DND-41 (cell line): ENCODE measurements at regions not wholly inside any gene's neighbourhood (a gene's known extent, or its start where the extent isn't known, plus 50 kb on each side); places are given as distances from the start of the nearest gene placed in this dataset.

ENCODE experiments used
- ATAC-seq: fragments of 200-7000 bp; cut with Tn5 transposase; 3 replicates; pipeline ENCODE4 v1.9.1; 2021; ENCODE audit warnings: low read depth; ENCODE audit not compliant: insufficient read depth
- DNase-seq: peaks from one replicate; pipeline ENCODE4 v3.0.0-alpha.2; 2020
- H2AFZ ChIP-seq: 2 replicates; pipeline ENCODE4 v1.6.0; 2012; ENCODE audit warnings: low read depth, low read length
- H3K27ac ChIP-seq: 2 replicates; pipeline ENCODE4 v1.5.1; 2012; ENCODE audit warnings: low read length, inconsistent platforms
- H3K27me3 ChIP-seq: fragments of 200-600 bp; sonication (generic); 2 replicates; pipeline ENCODE4 v1.6.0; 2012; ENCODE audit warnings: low read length, mild to moderate bottlenecking, inconsistent platforms; ENCODE audit not compliant: insufficient read depth, poor library complexity
- H3K36me3 ChIP-seq: 2 replicates; pipeline ENCODE4 v1.5.1; 2012; ENCODE audit warnings: low read length, inconsistent platforms; ENCODE audit not compliant: insufficient read depth
- H3K4me1 ChIP-seq: 2 replicates; pipeline ENCODE4 v1.5.1; 2012; ENCODE audit warnings: mild to moderate bottlenecking, low read length; ENCODE audit not compliant: insufficient read depth
- H3K4me2 ChIP-seq: 2 replicates; pipeline ENCODE4 v1.6.0; 2012; ENCODE audit warnings: mild to moderate bottlenecking, moderate library complexity, low read length, inconsistent platforms; ENCODE audit not compliant: insufficient read depth
- H3K4me3 ChIP-seq, 2 experiments: fragments of 200-600 bp in 1 of 2; shearing (Covaris generic) in 1 of 2; 2 replicates each; pipeline ENCODE4 v1.5.1; 2012 to 2016; ENCODE audit warnings: inconsistent platforms in 2 of 2, low read length in 2 of 2, mild to moderate bottlenecking in 2 of 2, low read depth in 1 of 2, moderate library complexity in 1 of 2
- H3K79me2 ChIP-seq: 2 replicates; pipeline ENCODE4 v1.6.0; 2012; ENCODE audit warnings: low read length, inconsistent platforms; ENCODE audit not compliant: insufficient read depth
- H3K9ac ChIP-seq: 2 replicates; pipeline ENCODE4 v1.6.0; 2012; ENCODE audit warnings: low read depth, mild to moderate bottlenecking, inconsistent platforms, low read length, moderate library complexity
- H3K9me3 ChIP-seq: 2 replicates; pipeline ENCODE4 v1.5.1; 2012; ENCODE audit warnings: low read length, moderate library complexity, mild to moderate bottlenecking, inconsistent platforms; ENCODE audit not compliant: insufficient read depth, severe bottlenecking
- H4K20me1 ChIP-seq: 2 replicates; pipeline ENCODE4 v1.6.0; 2012; ENCODE audit warnings: low read length; ENCODE audit not compliant: insufficient read depth
- EZH2 ChIP-seq: IDR thresholded peaks from 3 replicates; pipeline ENCODE4 v1.6.1; 2012; ENCODE audit warnings: borderline replicate concordance, low read depth, mild to moderate bottlenecking, moderate library complexity, low read length, inconsistent platforms; ENCODE audit not compliant: severe bottlenecking
- TF ChIP-seq, protein P1 (sequence below): IDR thresholded peaks from 2 replicates; pipeline ENCODE4 v1.5.1; 2012; ENCODE audit warnings: borderline replicate concordance, low read length, moderate library complexity, mild to moderate bottlenecking; ENCODE audit not compliant: poor library complexity, severe bottlenecking; ENCODE audit errors: extremely low read depth

DNA sequence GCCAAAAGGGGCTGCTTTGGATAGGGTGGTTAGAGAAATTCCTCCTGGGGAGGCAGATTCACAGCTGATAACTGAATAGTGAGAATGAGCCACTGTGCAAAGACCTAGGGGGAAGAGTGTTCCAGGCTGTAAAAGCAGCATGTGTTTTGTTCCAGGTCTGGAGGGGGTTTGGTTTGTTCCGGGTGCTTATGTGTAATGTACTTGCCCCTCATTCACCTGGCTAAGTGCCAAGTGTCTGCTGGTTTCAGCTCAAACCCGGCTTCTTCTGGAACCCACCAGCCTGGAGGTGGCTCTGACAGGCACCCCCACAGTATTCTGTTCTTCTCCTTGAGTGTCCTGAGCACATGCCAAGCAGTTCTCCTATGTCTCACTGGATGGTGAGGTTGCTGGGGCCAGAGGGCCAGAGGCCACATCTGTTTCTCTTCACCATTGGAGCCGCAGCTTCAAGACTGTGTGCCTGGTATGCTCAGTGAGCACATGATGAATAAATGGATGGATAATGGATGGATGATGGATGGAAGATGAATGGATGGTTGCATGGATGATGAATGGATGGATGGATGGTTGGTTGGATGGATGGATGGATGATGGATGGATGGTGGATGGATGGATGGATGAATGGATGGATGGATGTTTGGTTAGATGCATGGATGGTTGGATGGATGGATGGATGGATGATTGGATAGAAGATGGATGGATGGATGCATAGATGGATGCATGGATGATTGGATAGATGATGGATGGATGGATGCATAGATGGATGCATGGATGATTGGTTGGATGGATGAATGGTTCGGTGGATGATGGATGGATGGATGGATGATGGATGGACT lies 227.6 kb downstream of the BMP7 start:
- no peak overlapping the region for H3K9ac ChIP-seq
- H4K20me1 ChIP-seq: no peaks in the 10 kb centered on the region
- H3K4me3 ChIP-seq: no peak overlapping the region
- no peaks in the 10 kb centered on the region for H3K79me2 ChIP-seq
- no peaks in the 10 kb centered on the region for H3K9me3 ChIP-seq
- H3K36me3 ChIP-seq: no peaks in the 10 kb centered on the region
- no peak overlapping the region for H3K27ac ChIP-seq
- no peak overlapping the region for H3K4me2 ChIP-seq
- TF ChIP-seq EZH2: no peak
- TF ChIP-seq, protein P1, sequence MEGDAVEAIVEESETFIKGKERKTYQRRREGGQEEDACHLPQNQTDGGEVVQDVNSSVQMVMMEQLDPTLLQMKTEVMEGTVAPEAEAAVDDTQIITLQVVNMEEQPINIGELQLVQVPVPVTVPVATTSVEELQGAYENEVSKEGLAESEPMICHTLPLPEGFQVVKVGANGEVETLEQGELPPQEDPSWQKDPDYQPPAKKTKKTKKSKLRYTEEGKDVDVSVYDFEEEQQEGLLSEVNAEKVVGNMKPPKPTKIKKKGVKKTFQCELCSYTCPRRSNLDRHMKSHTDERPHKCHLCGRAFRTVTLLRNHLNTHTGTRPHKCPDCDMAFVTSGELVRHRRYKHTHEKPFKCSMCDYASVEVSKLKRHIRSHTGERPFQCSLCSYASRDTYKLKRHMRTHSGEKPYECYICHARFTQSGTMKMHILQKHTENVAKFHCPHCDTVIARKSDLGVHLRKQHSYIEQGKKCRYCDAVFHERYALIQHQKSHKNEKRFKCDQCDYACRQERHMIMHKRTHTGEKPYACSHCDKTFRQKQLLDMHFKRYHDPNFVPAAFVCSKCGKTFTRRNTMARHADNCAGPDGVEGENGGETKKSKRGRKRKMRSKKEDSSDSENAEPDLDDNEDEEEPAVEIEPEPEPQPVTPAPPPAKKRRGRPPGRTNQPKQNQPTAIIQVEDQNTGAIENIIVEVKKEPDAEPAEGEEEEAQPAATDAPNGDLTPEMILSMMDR: no peak
- no peak for ATAC-seq
- no peaks in the 10 kb centered on the region for H3K4me1 ChIP-seq
- H2AFZ ChIP-seq: no peak overlapping the region
- DNase-seq: no peak
- peaks cover 6% of the 10 kb centered on the region for H3K27me3 ChIP-seq

DNA sequence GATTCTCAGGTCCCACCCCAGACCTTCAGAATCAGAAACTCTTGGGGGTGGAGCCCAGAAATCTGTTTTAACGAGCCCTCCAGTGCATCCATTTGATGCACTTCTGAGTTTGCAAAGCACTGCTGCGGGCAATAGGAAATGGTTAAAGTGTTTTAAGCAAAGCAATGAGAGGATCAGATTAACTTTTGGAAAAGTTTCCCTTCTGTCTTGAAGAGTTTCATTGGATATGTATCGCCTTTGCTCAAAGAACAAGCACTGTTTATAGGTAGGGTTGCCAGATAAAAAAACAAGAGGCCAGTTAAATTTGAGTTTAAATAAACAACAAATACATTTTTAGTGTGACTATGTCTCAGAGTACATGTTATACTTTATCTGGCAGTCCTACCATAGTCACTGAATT lies 226.0 kb downstream of the BMP7 start:
- Histone ChIP-seq H3K36me3 (no peaks in the 10 kb centered on the region), H3K27me3 (peaks cover 16% of the 10 kb centered on the region), H3K4me3 (no peak overlapping the region), H3K9me3 (no peaks in the 10 kb centered on the region), H3K79me2 (no peaks in the 10 kb centered on the region), H3K4me1 (no peaks in the 10 kb centered on the region), H3K9ac (no peak overlapping the region), H3K4me2 (no peak overlapping the region), H2AFZ (no peak overlapping the region), H4K20me1 (no peaks in the 10 kb centered on the region), H3K27ac (no peak overlapping the region)
- no peak for TF ChIP-seq EZH2
- TF ChIP-seq, protein P1: no peak
- DNase-seq: no peak
- ATAC-seq: no peak

DNA sequence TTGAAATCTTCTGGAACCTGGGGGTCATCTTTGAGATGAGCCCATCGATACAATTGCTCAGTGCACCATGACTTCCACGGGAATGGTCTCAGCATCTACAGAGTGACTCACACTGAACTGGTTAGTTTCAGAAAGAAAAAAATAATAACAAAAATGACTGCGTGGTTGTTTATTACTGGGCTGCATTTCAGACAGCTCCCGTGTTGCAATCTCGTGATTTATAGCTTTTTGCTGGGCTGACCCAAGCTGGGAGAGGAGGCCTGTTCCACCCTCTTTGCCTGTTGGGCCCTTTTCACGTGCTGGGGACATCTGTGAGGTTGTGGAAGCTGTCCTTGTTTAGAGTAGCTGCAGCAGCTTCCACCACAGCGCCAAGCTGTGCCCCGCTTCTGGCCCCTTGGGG lies 225.5 kb downstream of the BMP7 start:
- Histone ChIP-seq H3K9ac (no peak overlapping the region), H3K9me3 (no peaks in the 10 kb centered on the region), H3K79me2 (no peaks in the 10 kb centered on the region), H3K27me3 (peaks cover 16% of the 10 kb centered on the region), H3K27ac (no peak overlapping the region), H3K36me3 (no peaks in the 10 kb centered on the region), H2AFZ (no peak overlapping the region), H4K20me1 (no peaks in the 10 kb centered on the region), H3K4me3 (no peak overlapping the region), H3K4me2 (no peak overlapping the region), H3K4me1 (no peaks in the 10 kb centered on the region)
- no peak for TF ChIP-seq EZH2
- TF ChIP-seq, protein P1: no peak
- ATAC-seq (no peak), DNase-seq (no peak)
